Hematopoietic multipotent progenitor cell (in vitro differentiated cells): ENCODE measurements at regions not wholly inside any gene's neighbourhood (a gene's known extent, or its start where the extent isn't known, plus 50 kb on each side); places are given as distances from the start of the nearest gene placed in this dataset.

Experiments used
- DNase-seq, 3 donors: peaks; one replicate each; pipeline ENCODE4 v3.0.0-alpha.2; 2011 to 2015; ENCODE audit warnings: low read depth in 2 of 3, low spot score in 2 of 3

DNA sequence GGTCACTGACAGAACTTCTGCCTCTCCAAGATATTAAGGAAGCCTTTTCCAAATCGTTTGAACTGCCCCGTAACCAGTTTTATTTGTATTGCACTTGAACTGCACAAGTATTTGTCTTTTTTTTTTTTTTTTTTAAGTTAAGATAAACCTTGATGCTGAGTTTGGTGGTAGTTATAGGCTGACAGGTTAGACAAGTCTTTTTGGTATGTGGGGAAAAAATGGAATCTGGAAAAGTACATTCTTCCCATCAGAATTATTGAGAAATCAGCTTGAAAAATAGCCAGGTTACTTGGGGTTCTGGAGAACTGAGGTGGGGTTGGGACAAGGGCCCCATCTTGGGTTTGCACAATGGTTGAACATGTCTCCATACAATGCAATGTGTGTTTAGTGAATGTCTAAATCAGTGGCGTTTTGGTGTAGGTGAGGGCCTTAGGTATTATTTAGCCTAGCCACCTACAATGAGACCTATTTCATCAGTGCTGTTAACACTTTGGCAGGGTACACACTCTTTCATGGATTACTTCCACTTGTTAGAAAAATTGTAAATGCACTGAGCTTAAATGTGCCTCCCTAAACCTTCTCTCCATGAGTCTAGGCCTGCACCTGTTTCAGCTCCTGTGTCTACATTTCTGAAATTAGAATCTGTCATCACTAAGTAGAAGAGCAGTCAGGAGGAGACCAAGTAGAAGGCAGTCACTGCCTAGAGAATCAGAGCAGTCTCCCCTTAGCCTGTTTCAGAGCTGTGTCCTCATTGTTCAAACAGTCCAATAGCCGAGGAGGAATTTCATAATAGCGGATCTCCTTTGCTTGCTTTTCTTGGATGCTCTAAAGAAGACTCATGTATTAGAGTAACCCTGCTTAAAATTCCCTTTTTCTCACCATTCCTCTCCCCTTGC is 140.0 kb upstream of the HMHB1 start:
- DNase-seq, result no peak

- DNase-seq, result no peak
Measured at GRCh38 chr5:143671021-143671420, 140.9 kb upstream of the HMHB1 start.

DNA sequence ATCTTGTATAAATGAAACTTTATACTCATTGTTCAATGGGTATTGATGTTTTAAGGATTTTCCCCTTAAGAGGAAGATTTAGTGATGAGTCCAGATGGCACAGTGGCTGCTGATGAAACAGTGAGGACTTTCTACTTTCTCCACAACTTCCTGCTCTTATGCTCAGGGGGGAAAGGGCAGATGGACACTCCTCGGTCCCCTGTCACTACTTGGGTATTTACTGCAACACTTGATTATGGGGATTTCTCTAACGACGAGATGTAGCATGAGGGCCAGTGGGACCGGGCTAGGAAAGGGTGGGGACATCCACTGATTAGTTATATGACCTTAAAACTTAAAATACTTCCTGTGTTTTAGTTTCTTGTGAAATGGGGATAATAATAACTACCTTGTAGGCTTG is 146.1 kb upstream of the HMHB1 start:
- no peak for DNase-seq

GRCh38 chr5:143664623-143665022 is 147.3 kb upstream of the HMHB1 start:
- DNase-seq, result no peak

GRCh38 chr5:143663872-143664271 is 148.1 kb upstream of the HMHB1 start:
- no peak for DNase-seq

DNA sequence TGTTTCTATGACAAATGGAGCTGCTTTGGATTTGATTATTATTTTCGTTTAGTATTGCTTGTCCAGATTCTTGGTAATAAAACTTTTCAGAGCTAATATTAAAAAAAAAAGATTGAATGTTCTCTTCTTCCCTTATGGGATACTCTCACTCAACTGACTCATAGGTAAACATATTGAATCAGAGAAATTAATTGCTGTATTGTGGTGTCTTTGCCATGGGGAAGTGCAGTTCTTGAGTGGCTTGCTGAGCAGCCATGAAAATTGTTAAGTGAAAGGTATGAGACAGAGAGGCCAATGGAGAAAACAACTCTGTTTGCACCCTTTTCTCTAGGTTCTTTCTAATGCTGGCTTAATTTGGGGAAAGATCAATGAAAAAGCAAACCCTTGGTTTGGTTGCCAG is 149.9 kb upstream of the HMHB1 start:
- no peak for DNase-seq

DNA sequence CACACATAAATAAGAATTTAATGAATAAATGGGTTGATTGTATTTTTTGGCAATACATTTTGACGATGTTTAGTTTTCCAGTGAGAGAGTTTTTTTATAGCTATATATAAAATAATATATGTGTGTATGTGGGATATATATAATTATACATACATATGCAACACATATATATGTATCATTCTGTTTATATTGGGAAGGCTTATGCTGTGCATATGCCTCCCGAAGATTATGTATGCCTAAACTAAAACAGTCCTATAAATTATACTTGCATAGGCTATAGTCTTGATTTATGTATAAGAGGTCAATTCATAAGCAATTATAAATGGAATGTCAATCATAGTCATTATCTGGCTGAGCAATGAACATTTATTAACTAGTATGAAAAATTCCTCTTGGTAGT is 151.3 kb upstream of the HMHB1 start:
- no peak for DNase-seq

DNA sequence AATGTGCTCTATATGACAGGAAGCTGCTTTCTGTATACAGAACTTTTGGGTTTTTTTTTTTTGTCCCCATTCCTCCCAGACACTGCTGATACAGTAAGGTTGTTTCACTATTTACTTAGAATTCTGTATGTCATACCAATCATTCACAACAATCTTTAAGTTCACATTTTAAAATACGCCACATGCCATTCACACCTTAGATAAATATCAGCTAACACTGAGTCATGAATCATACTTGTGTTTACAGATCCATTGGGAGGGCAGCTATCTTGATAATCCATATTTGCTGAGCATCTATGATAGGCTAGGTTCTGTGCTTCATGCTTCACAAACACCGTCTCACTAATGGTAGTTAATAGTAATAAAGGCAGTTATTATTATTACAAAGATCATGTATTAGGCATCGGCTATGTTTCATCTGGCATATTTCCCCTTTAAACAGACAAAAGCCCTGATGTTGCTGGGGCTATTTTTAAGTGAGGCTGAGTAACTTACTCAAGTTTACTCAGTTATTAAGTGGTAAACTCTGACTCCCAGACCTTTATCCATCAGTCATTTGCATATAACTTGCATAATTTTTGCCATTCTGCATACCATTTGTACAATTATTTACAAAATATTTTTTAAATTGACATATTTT is 152.2 kb upstream of the HMHB1 start:
- no peak for DNase-seq

- no peak for DNase-seq
Measured at GRCh38 chr5:143658956-143659355, 153.0 kb upstream of the HMHB1 start.

DNA sequence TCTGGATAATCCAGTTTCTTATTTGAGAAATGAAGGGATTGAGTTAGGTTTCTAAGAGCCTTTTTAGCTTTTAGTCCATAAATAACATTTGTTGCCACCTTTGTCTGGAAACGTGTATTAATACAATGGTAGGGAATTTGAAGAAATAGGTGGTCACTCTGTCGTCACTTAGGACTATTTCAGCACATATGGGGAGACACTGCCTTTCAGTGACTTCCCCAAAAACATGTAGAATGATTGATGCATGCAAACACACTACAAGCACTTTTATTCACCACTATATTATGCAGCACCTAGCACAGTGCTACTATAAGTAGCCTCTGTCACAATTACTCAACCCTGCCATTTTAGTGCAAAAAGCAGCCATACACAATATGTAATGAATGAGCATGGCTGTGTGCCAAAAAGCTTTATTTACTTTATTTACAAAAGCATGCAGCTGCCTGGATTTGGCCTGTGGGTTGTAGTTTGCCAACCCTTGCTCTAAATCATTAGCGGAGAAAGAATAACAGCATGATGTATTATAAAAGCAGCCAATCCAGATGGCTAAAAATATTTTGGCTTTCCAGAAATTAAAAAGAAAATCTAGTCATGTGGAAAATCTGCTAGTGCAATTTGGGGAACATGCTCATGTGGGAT is 154.2 kb upstream of the HMHB1 start:
- no peak for DNase-seq

GRCh38 chr5:143653766-143654282 is 158.1 kb upstream of the HMHB1 start:
- no peak for DNase-seq

GRCh38 chr5:143653256-143653655 is 158.7 kb upstream of the HMHB1 start:
- DNase-seq, result no peak

- DNase-seq, result no peak
Measured at GRCh38 chr5:143652108-143652700, 159.8 kb upstream of the HMHB1 start.

- no peak for DNase-seq
Measured at GRCh38 chr5:143649937-143650621, 161.9 kb upstream of the HMHB1 start.

DNA sequence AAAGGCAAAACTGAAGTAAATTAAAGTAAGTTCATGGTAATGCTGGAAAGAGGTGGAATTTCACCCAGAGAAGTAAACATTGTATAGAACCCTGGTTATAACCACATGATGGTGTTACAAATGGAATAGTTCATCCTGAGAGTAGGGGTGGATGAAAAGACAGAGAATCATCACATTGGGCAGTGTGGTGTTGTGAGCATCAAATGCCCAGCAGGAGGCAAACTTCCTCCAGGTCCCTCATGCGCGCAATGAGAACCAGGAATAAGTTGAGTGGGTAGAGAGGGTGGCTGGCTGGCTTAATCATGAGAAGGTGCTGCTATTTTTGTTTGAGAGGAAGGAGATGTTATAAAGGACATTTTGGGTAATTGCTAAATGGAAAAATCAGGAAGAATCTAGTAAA is 163.3 kb upstream of the HMHB1 start:
- DNase-seq, result peak in 2 of 3 donors; percentile 9 to 30

GRCh38 chr5:143646961-143647360 is 165.0 kb upstream of the HMHB1 start:
- no peak for DNase-seq

DNA sequence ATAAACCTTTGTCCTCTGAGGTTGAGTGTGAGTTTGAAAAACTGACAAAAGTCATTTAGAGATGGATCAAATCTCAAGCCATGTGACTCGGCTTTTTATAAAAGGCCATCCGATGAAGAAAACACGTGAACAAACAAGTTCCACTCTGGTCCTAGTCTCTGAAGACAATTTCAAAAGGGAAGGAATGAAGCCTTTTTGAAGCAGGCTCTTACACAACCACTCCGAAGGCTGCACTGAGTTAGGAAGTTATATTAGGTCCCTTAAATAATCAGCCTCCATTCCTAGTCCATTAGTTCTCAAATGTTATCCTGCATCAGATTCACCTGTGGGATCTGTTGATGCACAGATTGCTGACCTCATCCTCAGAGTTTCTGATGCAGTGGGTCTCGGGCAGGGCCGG is 166.6 kb upstream of the HMHB1 start:
- no peak for DNase-seq

GRCh38 chr5:143644727-143645126 is 167.2 kb upstream of the HMHB1 start:
- no peak for DNase-seq

DNA sequence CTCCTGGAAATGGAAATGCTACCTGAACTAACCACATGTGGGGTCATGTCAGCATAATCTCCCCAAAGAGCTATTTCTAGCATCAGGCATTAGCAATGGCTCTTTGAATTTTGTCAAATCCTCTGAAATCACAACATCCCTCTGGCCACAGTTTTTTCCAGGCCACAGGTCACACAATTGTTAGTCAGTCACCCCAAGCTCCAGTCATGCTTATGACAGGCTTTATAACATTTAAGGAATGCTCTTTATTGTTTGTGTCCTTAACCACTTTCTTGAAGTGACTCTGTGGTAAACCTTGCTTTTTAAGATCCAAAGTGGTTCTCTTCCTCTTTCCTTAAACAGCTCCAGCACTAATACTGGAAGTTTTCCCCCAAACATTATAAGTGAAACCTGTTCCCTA is 169.2 kb upstream of the HMHB1 start:
- no peak for DNase-seq

GRCh38 chr5:143641549-143642355 is 170.2 kb upstream of the HMHB1 start:
- DNase-seq, result no peak
